ENCODE measurements at regions not wholly inside any gene's neighbourhood (a gene's known extent, or its start where the extent isn't known, plus 50 kb on each side); places are given as distances from the start of the nearest gene placed in this dataset.

GRCh38 chr12:115335594-115335993 is 651.6 kb upstream of the TBX3 start:
- Mint-ChIP-seq H3K9me3 (no peaks in the 10 kb centered on the region), H3K4me3 (no peak overlapping the region), H3K27me3 (no peaks in the 10 kb centered on the region), H3K36me3 (ENCODE audit: low read depth) (no peaks in the 10 kb centered on the region), H3K27ac (no peak overlapping the region), H3K4me1 (no peaks in the 10 kb centered on the region)
- POLR2A ChIA-PET: no interaction called here
- CTCF ChIA-PET: no interaction called here
- no peak for ATAC-seq (ENCODE audit: low read depth)
- intact Hi-C loops (cut with micrococcal nuclease): no loop called here
- TF ChIP-seq CTCF (IDR thresholded peaks at IDR 0.05): no peak
- no peak for DNase-seq

- POLR2A ChIA-PET: no interaction called here
- ATAC-seq (ENCODE audit: low read depth): no peak
- intact Hi-C loops (cut with micrococcal nuclease): no loop called here
- no peak overlapping the region for H3K27ac Mint-ChIP-seq
- no peaks in the 10 kb centered on the region for H3K36me3 Mint-ChIP-seq (ENCODE audit: low read depth)
- H3K27me3 Mint-ChIP-seq: no peaks in the 10 kb centered on the region
- H3K4me1 Mint-ChIP-seq: no peaks in the 10 kb centered on the region
- no peak overlapping the region for H3K4me3 Mint-ChIP-seq
- CTCF ChIA-PET: no interaction called here
- no peaks in the 10 kb centered on the region for H3K9me3 Mint-ChIP-seq
- DNase-seq: no peak
- no peak for TF ChIP-seq CTCF (IDR thresholded peaks at IDR 0.05)
These were observed 651.1 kb upstream of the TBX3 start for GRCh38 chr12:115335048-115335447.

- H3K36me3 Mint-ChIP-seq (ENCODE audit: low read depth): no peaks in the 10 kb centered on the region
- ChIA-PET POLR2A (no interaction called here), CTCF (no interaction called here)
- DNase-seq: no peak
- no peaks in the 10 kb centered on the region for H3K9me3 Mint-ChIP-seq
- ATAC-seq (ENCODE audit: low read depth): no peak
- no peak overlapping the region for H3K27ac Mint-ChIP-seq
- no peaks in the 10 kb centered on the region for H3K27me3 Mint-ChIP-seq
- H3K4me1 Mint-ChIP-seq: no peaks in the 10 kb centered on the region
- H3K4me3 Mint-ChIP-seq: no peak overlapping the region
- no peak for TF ChIP-seq CTCF (IDR thresholded peaks at IDR 0.05)
- intact Hi-C loops (cut with micrococcal nuclease): no loop called here
These were observed 649.0 kb upstream of the TBX3 start for GRCh38 chr12:115332945-115333344.

GRCh38 chr12:115325858-115326257 is 641.9 kb upstream of the TBX3 start:
- no peak overlapping the region for H3K27ac Mint-ChIP-seq
- no peak overlapping the region for H3K4me3 Mint-ChIP-seq
- no peak for ATAC-seq (ENCODE audit: low read depth)
- no peaks in the 10 kb centered on the region for H3K27me3 Mint-ChIP-seq
- no peaks in the 10 kb centered on the region for H3K36me3 Mint-ChIP-seq (ENCODE audit: low read depth)
- no peak for DNase-seq
- H3K4me1 Mint-ChIP-seq: peaks cover 5% of the 10 kb centered on the region
- peaks cover 10% of the 10 kb centered on the region for H3K9me3 Mint-ChIP-seq
- no peak for TF ChIP-seq CTCF (IDR thresholded peaks at IDR 0.05)
- intact Hi-C loops (cut with micrococcal nuclease): no loop called here
- ChIA-PET POLR2A (no interaction called here), CTCF (no interaction called here)

GRCh38 chr12:115324949-115325593 is 641.1 kb upstream of the TBX3 start:
- intact Hi-C loops (cut with micrococcal nuclease): no loop called here
- Mint-ChIP-seq H3K4me3 (no peak overlapping the region), H3K27ac (no peak overlapping the region), H3K27me3 (no peaks in the 10 kb centered on the region), H3K36me3 (ENCODE audit: low read depth) (no peaks in the 10 kb centered on the region), H3K9me3 (peaks cover 10% of the 10 kb centered on the region), H3K4me1 (peaks cover 5% of the 10 kb centered on the region)
- no peak for TF ChIP-seq CTCF (IDR thresholded peaks at IDR 0.05)
- ChIA-PET POLR2A (no interaction called here), CTCF (no interaction called here)
- ATAC-seq (ENCODE audit: low read depth) (no peak), DNase-seq (no peak)

Data from activated B cell treated with CpG ODN at 0.5 μM for 24 hours (primary cell).